K562 (cell line): ENCODE measurements at regions not wholly inside any gene's neighbourhood (a gene's known extent, or its start where the extent isn't known, plus 50 kb on each side); places are given as distances from the start of the nearest gene placed in this dataset.

Source experiments
- ATAC-seq: fragments of 200-7000 bp; cut with Tn5 transposase; 3 replicates; pipeline ENCODE4 v1.9.1; 2020; ENCODE audit warnings: moderate library complexity
- BruUV-seq: library from RNA; stranded (reverse); fragments of 400-500 nt; replicated peaks from 2 replicates; lab custom pipeline; 2021; lab: Mats Ljungman, UMichigan
- CTCF ChIA-PET: fragments of 300-600 bp; formaldehyde crosslinking; extraction: SDS; loops from one replicate; lab custom pipeline; 2021; ENCODE audit warnings: low intra/inter-chr PET ratio; lab: Yijun Ruan, JAX
- POLR2A ChIA-PET: fragments of 300-600, 350-650 bp; sonication (Branson Sonifier 250); formaldehyde crosslinking; extraction: SDS; loops from one replicate; lab custom pipeline; 2021; ENCODE audit warnings: antibody characterized with exemption, inconsistent platforms; lab: Yijun Ruan, JAX
- DNase-seq, 4 experiments: peaks; one replicate each; pipeline versions ENCODE4 v3.0.0 to v3.0.0-alpha.2; 2011 to 2018; ENCODE audit warnings: low spot score in 3 of 4, mixed read lengths in 3 of 4; ENCODE audit errors: extremely low read depth in 1 of 4
- FAIRE-seq: peaks from 2 replicates; lab custom pipeline; 2011; peaks lifted over from hg19 to GRCh38; lab: Jason Lieb, UNC
- H2AFZ ChIP-seq: 2 replicates; pipeline ENCODE4 v1.6.0; 2011; ENCODE audit warnings: low read depth, low read length, control low read depth, inconsistent platforms
- H3K27ac ChIP-seq: fragments of 200-600 bp; 3 replicates; pipeline ENCODE4 v1.8.0; 2011; ENCODE audit warnings: low read depth, mild to moderate bottlenecking, control low read depth, inconsistent platforms, low read length, moderate library complexity, mixed read lengths; ENCODE audit errors: extremely low read depth
- H3K27me3 ChIP-seq, 2 experiments: fragments of 300-600 bp in 1 of 2; 2 replicates in 1 of 2; 3 replicates in 1 of 2; pipeline versions ENCODE4 v1.6.0 to v1.8.0; 2011; ENCODE audit warnings: inconsistent platforms in 2 of 2, low read length in 2 of 2, mild to moderate bottlenecking in 1 of 2, mixed read lengths in 1 of 2, moderate library complexity in 1 of 2; ENCODE audit not compliant: control insufficient read depth in 2 of 2, insufficient read depth in 2 of 2
- H3K36me3 ChIP-seq: fragments of 300-600 bp; 3 replicates; pipeline ENCODE4 v1.8.0; 2011; ENCODE audit warnings: mild to moderate bottlenecking, low read length, inconsistent platforms; ENCODE audit not compliant: control insufficient read depth, insufficient read depth
- H3K4me1 ChIP-seq, 2 experiments: fragments of 200-600 bp in 1 of 2; replicated peaks in 1 of 2; 2 replicates in 1 of 2; 3 replicates in 1 of 2; pipeline versions ENCODE4 v1.5.1 to v1.8.0; 2011; ENCODE audit warnings: inconsistent platforms in 2 of 2, low read length in 2 of 2, mild to moderate bottlenecking in 1 of 2, mixed read lengths in 1 of 2, moderate library complexity in 1 of 2; ENCODE audit not compliant: control insufficient read depth in 2 of 2, insufficient read depth in 2 of 2
- H3K4me2 ChIP-seq: 2 replicates; pipeline ENCODE4 v1.6.1; 2011; ENCODE audit warnings: low read length, control low read depth, inconsistent platforms, mixed read lengths; ENCODE audit not compliant: insufficient read depth
- H3K4me3 ChIP-seq: fragments of 200-600 bp; sonication (generic), shearing (Covaris generic); 2 replicates; pipeline ENCODE4 v1.5.1; 2016; ENCODE audit warnings: control low read depth, inconsistent platforms
- H3K79me2 ChIP-seq: fragments of 200-600 bp; 3 replicates; pipeline ENCODE4 v1.8.0; 2011; ENCODE audit warnings: low read length, inconsistent platforms; ENCODE audit not compliant: control insufficient read depth, insufficient read depth
- H3K9ac ChIP-seq, 2 experiments: 2 replicates each; pipeline versions ENCODE4 v1.6.0 to v1.6.1; 2011; ENCODE audit warnings: low read depth in 2 of 2, low read length in 2 of 2, control low read depth in 1 of 2, inconsistent platforms in 1 of 2, mild to moderate bottlenecking in 1 of 2, mixed read lengths in 1 of 2; ENCODE audit not compliant: insufficient read depth in 1 of 2
- H3K9me1 ChIP-seq: one replicate; pipeline ENCODE4 v1.6.0; 2011; ENCODE audit warnings: inconsistent platforms, mild to moderate bottlenecking, low read length, moderate library complexity; ENCODE audit not compliant: control insufficient read depth, insufficient read depth
- H3K9me3 ChIP-seq: replicated peaks from 2 replicates; pipeline ENCODE4 v1.5.1; 2011; ENCODE audit warnings: low read depth, low read length, inconsistent platforms; ENCODE audit not compliant: control insufficient read depth, insufficient read depth
- H4K20me1 ChIP-seq: replicated peaks from 2 replicates; pipeline ENCODE4 v1.6.1; 2011; ENCODE audit warnings: low read length, inconsistent platforms, mixed read lengths; ENCODE audit not compliant: control insufficient read depth, insufficient read depth
- CHD1 ChIP-seq: fragments of 200-600 bp; sonication (generic); IDR thresholded peaks from one replicate; pipeline ENCODE4 v1.6.1; 2012; ENCODE audit warnings: mild to moderate bottlenecking, moderate library complexity, low read length, inconsistent platforms
- CREB3L1 ChIP-seq: fragments of 450-650 bp; IDR thresholded peaks from 2 replicates; pipeline ENCODE4 v1.6.1; 2014; ENCODE audit warnings: low read depth, mild to moderate bottlenecking, moderate library complexity, borderline replicate concordance
- GATA2 ChIP-seq: sonication (generic); formaldehyde crosslinking; IDR thresholded peaks from 2 replicates; pipeline ENCODE4 v1.4.0; 2020; ENCODE audit warnings: mild to moderate bottlenecking, missing genetic modification reagents
- HEY1 ChIP-seq: fragments of 250-450 bp; sonication (Bioruptor Pico); IDR thresholded peaks from 2 replicates; pipeline ENCODE4 v1.5.0; 2020; ENCODE audit warnings: mild to moderate bottlenecking, moderate library complexity, borderline replicate concordance
- ILK ChIP-seq: fragments of 450-650 bp; IDR thresholded peaks from 2 replicates; pipeline ENCODE4 v1.6.1; 2016; ENCODE audit warnings: missing genetic modification characterization, low read depth, mild to moderate bottlenecking, missing compliant biosample characterization, moderate library complexity, borderline replicate concordance
- SMAD4 ChIP-seq: fragments of 250-450 bp; sonication (Bioruptor Pico); conservative IDR thresholded peaks from 2 replicates; pipeline ENCODE4 v1.8.0; 2021; ENCODE audit warnings: inconsistent platforms, mild to moderate bottlenecking, moderate library complexity
- TFAM ChIP-seq: fragments of 250-450 bp; sonication (Bioruptor Pico); conservative IDR thresholded peaks from 2 replicates; pipeline ENCODE4 v1.5.0; 2021; ENCODE audit warnings: mild to moderate bottlenecking, moderate library complexity
- THRAP3 ChIP-seq: fragments of 450-650 bp; IDR thresholded peaks from 2 replicates; pipeline ENCODE4 v1.6.1; 2016; ENCODE audit warnings: mild to moderate bottlenecking, inconsistent platforms, borderline replicate concordance
- TOE1 ChIP-seq, 2 experiments: fragments of 450-650 bp in 1 of 2; sonication (generic) in 1 of 2; formaldehyde crosslinking in 1 of 2; IDR thresholded peaks; 2 replicates each; pipeline versions ENCODE4 v1.7.1 to v1.8.0; 2016 to 2022; ENCODE audit warnings: borderline replicate concordance in 2 of 2, mild to moderate bottlenecking in 2 of 2, antibody characterized with exemption in 1 of 2, inconsistent platforms in 1 of 2, low read depth in 1 of 2, missing genetic modification reagents in 1 of 2, moderate library complexity in 1 of 2
- ZNF311 ChIP-seq: fragments of 250-450 bp; sonication (Bioruptor Pico); IDR thresholded peaks from 2 replicates; pipeline ENCODE4 v1.4.0; 2020; ENCODE audit warnings: mild to moderate bottlenecking, moderate library complexity
- ZNF41 ChIP-seq: fragments of 250-450 bp; sonication (Bioruptor Pico); conservative IDR thresholded peaks from 2 replicates; pipeline ENCODE4 v1.4.0; 2020; ENCODE audit warnings: mild to moderate bottlenecking
- WGBS: fragments of 100-300 bp; shearing (Covaris generic); methylation state at CpG from one replicate; pipeline ENCODE4 v1.1.6; 2016; ENCODE audit warnings: low coverage, mixed read lengths; ENCODE audit not compliant: insufficient coverage; ENCODE audit errors: missing lambda C conversion rate; 5-methylcytosine and 5-hydroxymethylcytosine counted together
- in situ Hi-C: fragments of 300-500 bp; cut with MboI; formaldehyde crosslinking; loops from 4 replicates; pipeline ENCODE4 v1.15.0; 2018; ENCODE audit warnings: inconsistent platforms, mixed read lengths
- intact Hi-C: fragments of 100-400 bp; cut with micrococcal nuclease; formaldehyde crosslinking; loops from 2 replicates; pipeline ENCODE4 v1.14.2; 2022

GRCh38 chr9:91035825-91036208, 234.2 kb downstream of the SYK start (continued):
- TF ChIP-seq TOE1 (IDR thresholded peaks at IDR 0.05; ENCODE audit: borderline replicate concordance) (no peak), TOE1 (CRISPR knock-in tag; IDR thresholded peaks at IDR 0.05; ENCODE audit: borderline replicate concordance, low read depth) (no peak), ZNF311 (no peak), GATA2 (no peak), CHD1 (no peak), SMAD4 (CRISPR knock-in tag) (no peak), ZNF41 (CRISPR knock-in tag) (no peak), CREB3L1 (no peak), ILK (tag) (no peak)
- TF ChIP-seq, all 486 proteins: peak for 0

GRCh38 chr9:91036356-91036755, 234.7 kb downstream of the SYK start:
- WGBS: 19% methylated on average over 7 of the region's 8 CpGs
- Histone ChIP-seq H3K4me3 (no peak overlapping the region), H3K9ac (no peak overlapping the region), H3K9me3 (no peaks in the 10 kb centered on the region), H3K36me3 (no peaks in the 10 kb centered on the region), H2AFZ (no peak overlapping the region; the same call in 1 of the 2 replicates), H3K27ac (no peak overlapping the region), H3K9me1 (no peaks in the 10 kb centered on the region), H3K79me2 (no peaks in the 10 kb centered on the region), H3K4me2 (no peak overlapping the region), H3K27me3 (peaks cover 2 to 48% of the 10 kb centered on the region in 2 experiments; a peak in 3 of 5 replicates), H4K20me1 (no peaks in the 10 kb centered on the region), H3K4me1 (peaks cover 5 to 10% of the 10 kb centered on the region in 2 experiments; a peak in 3 of 5 replicates)
- ChIA-PET POLR2A (interaction anchor here (1.0 kb wide), 1 partner anchor 388 kb away, joined by 4 read pairs; the partner anchor contains the start of gene NFIL3), CTCF (interaction anchor here (0.7 to 1.2 kb wide), 2 partner anchors 390 to 691 kb away, joined by 4 read pairs; no protein-coding TSS in a partner anchor)
- in situ Hi-C loops (no loop called here), intact Hi-C loops (loop anchor here (5.0 to 10.0 kb wide), 4 partner anchors 122 to 638 kb away; no protein-coding TSS in a partner anchor)
- no peak for TF ChIP-seq HEY1 (CRISPR knock-in tag)
- TF ChIP-seq TFAM: no peak
- no peak for TF ChIP-seq THRAP3
- FAIRE-seq (no peak), DNase-seq (no peak), ATAC-seq (no peak)
- no TSS peak for BruUV-seq
